Prostate gland (tissue), 2 donors: ENCODE measurements at regions not wholly inside any gene's neighbourhood (a gene's known extent, or its start where the extent isn't known, plus 50 kb on each side); places are given as distances from the start of the nearest gene placed in this dataset.

Experiments
- DNase-seq: peaks from one replicate; pipeline ENCODE4 v3.0.0-alpha.2; 2019; ENCODE audit warnings: low spot score
- H3K27ac ChIP-seq, 2 donors: fragments of 200-600 bp; sonication (generic); 2 replicates each; pipeline ENCODE4 v1.5.1; 2017 to 2019
- H3K27me3 ChIP-seq: fragments of 200-600 bp; sonication (generic); replicated peaks from 2 replicates; pipeline ENCODE4 v1.5.1; 2019; ENCODE audit not compliant: insufficient read depth
- H3K36me3 ChIP-seq, 2 donors: fragments of 200-600 bp; sonication (generic); 1 replicate in 1 of 2; 2 replicates in 1 of 2; pipeline versions ENCODE4 v1.5.1 to v1.8.1; 2017 to 2019
- H3K4me1 ChIP-seq: fragments of 200-600 bp; sonication (generic); replicated peaks from 2 replicates; pipeline ENCODE4 v1.5.1; 2019
- H3K4me3 ChIP-seq, 2 donors: fragments of 200-600 bp; sonication (generic); 2 replicates each; pipeline ENCODE4 v1.5.1; 2017 to 2019
- H3K9me3 ChIP-seq: fragments of 200-600 bp; sonication (generic); 2 replicates; pipeline ENCODE4 v1.5.1; 2017
- CTCF ChIP-seq, 4 experiments: fragments of 200-600 bp in 2 of 4; fragments of 450-650 bp in 2 of 4; sonication (generic) in 2 of 4; IDR thresholded peaks; 1 replicate in 3 of 4; 2 replicates in 1 of 4; pipeline ENCODE4 v1.5.1; 2016 to 2019; ENCODE audit warnings: antibody characterized with exemption in 4 of 4, mild to moderate bottlenecking in 2 of 4, moderate library complexity in 2 of 4
- POLR2A ChIP-seq: fragments of 450-650 bp; IDR thresholded peaks from one replicate; pipeline ENCODE4 v1.6.1; 2016; ENCODE audit warnings: antibody characterized with exemption, mild to moderate bottlenecking
- POLR2AphosphoS5 ChIP-seq: sonication (generic); formaldehyde crosslinking; IDR thresholded peaks from one replicate; pipeline ENCODE4 v1.6.1; 2017; ENCODE audit warnings: antibody characterized with exemption
- WGBS: methylation state at CpG from one replicate; pipeline ENCODE4 v1.1.5; 2018; 5-methylcytosine and 5-hydroxymethylcytosine counted together
- intact Hi-C: fragments of 100-400 bp; cut with DNase I; formaldehyde crosslinking; loops from one replicate; pipeline ENCODE4 v1.14.2; 2022

GRCh38 chr3:25113891-25114290 lies 314.2 kb upstream of the RARB start:
- no peak for DNase-seq
- no peaks in the 10 kb centered on the region for H3K27me3 ChIP-seq
- H3K27ac ChIP-seq, result no peak overlapping the region
- H3K9me3 ChIP-seq, result no peaks in the 10 kb centered on the region
- TF ChIP-seq CTCF (IDR thresholded peaks at IDR 0.05) (no peak), POLR2A (no peak), POLR2AphosphoS5 (no peak)
- intact Hi-C loops, result no loop called here
- H3K36me3 ChIP-seq, result no peaks in the 10 kb centered on the region
- WGBS, result 59% methylated on average over 1 of the region's 1 CpG
- H3K4me1 ChIP-seq, result no peaks in the 10 kb centered on the region
- no peak overlapping the region for H3K4me3 ChIP-seq

GRCh38 chr3:25114532-25114931 lies 313.5 kb upstream of the RARB start:
- no peak for DNase-seq
- Histone ChIP-seq H3K4me1 (no peaks in the 10 kb centered on the region), H3K27ac (no peak overlapping the region), H3K9me3 (no peaks in the 10 kb centered on the region), H3K27me3 (no peaks in the 10 kb centered on the region), H3K4me3 (no peak overlapping the region), H3K36me3 (no peaks in the 10 kb centered on the region)
- intact Hi-C loops, result no loop called here
- TF ChIP-seq POLR2A, result no peak
- TF ChIP-seq POLR2AphosphoS5, result no peak
- TF ChIP-seq CTCF (IDR thresholded peaks at IDR 0.05), result no peak
- 78% methylated on average over 2 of the region's 2 CpGs for WGBS

- Histone ChIP-seq H3K36me3 (no peaks in the 10 kb centered on the region), H3K27ac (no peak overlapping the region), H3K27me3 (no peaks in the 10 kb centered on the region), H3K4me1 (no peaks in the 10 kb centered on the region), H3K4me3 (no peak overlapping the region), H3K9me3 (no peaks in the 10 kb centered on the region)
- 94% methylated on average over 4 of the region's 4 CpGs for WGBS
- TF ChIP-seq CTCF (IDR thresholded peaks at IDR 0.05) (no peak), POLR2A (no peak)
- intact Hi-C loops, result no loop called here
- DNase-seq, result no peak
Measured at GRCh38 chr3:25117005-25117593, 311.0 kb upstream of the RARB start.

GRCh38 chr3:25119682-25120081 lies 308.4 kb upstream of the RARB start:
- H3K4me1 ChIP-seq, result no peaks in the 10 kb centered on the region
- no peak overlapping the region for H3K4me3 ChIP-seq
- H3K27ac ChIP-seq, result no peak overlapping the region
- WGBS, result 93% methylated on average over 1 of the region's 1 CpG
- no peak for DNase-seq
- TF ChIP-seq CTCF (IDR thresholded peaks at IDR 0.05), result no peak
- TF ChIP-seq POLR2AphosphoS5, result no peak
- no peak for TF ChIP-seq POLR2A
- no peaks in the 10 kb centered on the region for H3K36me3 ChIP-seq
- H3K9me3 ChIP-seq, result no peaks in the 10 kb centered on the region
- intact Hi-C loops, result no loop called here
- H3K27me3 ChIP-seq, result no peaks in the 10 kb centered on the region

- DNase-seq, result no peak
- intact Hi-C loops, result no loop called here
- Histone ChIP-seq H3K36me3 (no peaks in the 10 kb centered on the region), H3K27me3 (no peaks in the 10 kb centered on the region), H3K27ac (no peak overlapping the region), H3K4me1 (no peaks in the 10 kb centered on the region), H3K4me3 (no peak overlapping the region), H3K9me3 (no peaks in the 10 kb centered on the region)
- WGBS, result 85% methylated on average over 4 of the region's 4 CpGs
- TF ChIP-seq CTCF (IDR thresholded peaks at IDR 0.05), result no peak
- TF ChIP-seq POLR2AphosphoS5, result no peak
- TF ChIP-seq POLR2A, result no peak
Measured at GRCh38 chr3:25120665-25121064, 307.4 kb upstream of the RARB start.
